ENCODE measurements at regions not wholly inside any gene's neighbourhood (a gene's known extent, or its start where the extent isn't known, plus 50 kb on each side); places are given as distances from the start of the nearest gene placed in this dataset.

GRCh38 chr12:67797753-67798152 is 149.2 kb downstream of the DYRK2 start:
- no peak overlapping the region for H3K4me2 ChIP-seq (ENCODE audit: low read depth, low read length)
- no peaks in the 10 kb centered on the region for H3K4me1 ChIP-seq (ENCODE audit: insufficient read depth, low read length)
- H4K20me1 ChIP-seq (ENCODE audit: insufficient read depth, low read length): no peaks in the 10 kb centered on the region
- no peak for DNase-seq (ENCODE audit: low spot score)
- H2AFZ ChIP-seq (ENCODE audit: low read length): no peak overlapping the region
- POLR2A ChIA-PET: no interaction called here
- in situ Hi-C loops (cut with HindIII; ENCODE audit: extremely low pct_ligation_motif_present, low pct_unique_long_range_greater_than_20kb): no loop called here
- no peaks in the 10 kb centered on the region for H3K27me3 ChIP-seq (ENCODE audit: control insufficient read depth in 1 of 2, insufficient read depth in 2 of 2, low read length in 2 of 2)
- no peaks in the 10 kb centered on the region for H3K9me3 ChIP-seq (ENCODE audit: low read length)
- no peak for ATAC-seq
- intact Hi-C loops (cut with micrococcal nuclease; ENCODE audit: unreplicated experiment): no loop called here
- no peak overlapping the region for H3K4me3 ChIP-seq (replicated peaks in 1 of 3; ENCODE audit: insufficient read depth in 1 of 3, low read depth in 2 of 3, low read length in 3 of 3)
- no peak for FAIRE-seq
- no peaks in the 10 kb centered on the region for H3K79me2 ChIP-seq (ENCODE audit: insufficient read depth, low read length)
- H3K27ac ChIP-seq (ENCODE audit: extremely low read length, insufficient read depth, low read length): no peak overlapping the region
- no TSS peak for BruUV-seq (replicated peaks)
- CTCF ChIA-PET (ENCODE audit: low intra/inter-chr PET ratio, low total read pairs): no interaction called here
- no peaks in the 10 kb centered on the region for H3K36me3 ChIP-seq (replicated peaks in 1 of 2; ENCODE audit: control insufficient read depth in 1 of 2, insufficient read depth in 2 of 2, low read length in 2 of 2)
- H3K9ac ChIP-seq (ENCODE audit: insufficient read depth, low read depth, low read length): no peak overlapping the region
- TF ChIP-seq NR1H2 (CRISPR knock-in tag; IDR thresholded peaks at IDR 0.05; ENCODE audit: borderline replicate concordance, low read depth): no peak
- no peak for TF ChIP-seq ZFP62 (CRISPR knock-in tag; IDR thresholded peaks at IDR 0.05)
- no peak for TF ChIP-seq CREB1 (IDR thresholded peaks at IDR 0.05)
- TF ChIP-seq CREB1 (CRISPR knock-in tag; IDR thresholded peaks at IDR 0.05): no peak
- no peak for TF ChIP-seq ZNF652 (CRISPR knock-in tag; IDR thresholded peaks at IDR 0.05; ENCODE audit: borderline replicate concordance, low read depth)
- TF ChIP-seq ZNF782 (CRISPR knock-in tag; IDR thresholded peaks at IDR 0.05; ENCODE audit: borderline replicate concordance): no peak
- no peak for TF ChIP-seq HCFC1 (IDR thresholded peaks at IDR 0.05; ENCODE audit: low read depth, low read length)
- TF ChIP-seq MBD4 (IDR thresholded peaks at IDR 0.05; ENCODE audit: borderline replicate concordance, low read length): no peak
- no peak for TF ChIP-seq ZNF512B (CRISPR knock-in tag; IDR thresholded peaks at IDR 0.05; ENCODE audit: borderline replicate concordance)
- no peak for TF ChIP-seq ZNF776 (CRISPR knock-in tag; IDR thresholded peaks at IDR 0.05)
- TF ChIP-seq ZNF383 (CRISPR knock-in tag; IDR thresholded peaks at IDR 0.05; ENCODE audit: borderline replicate concordance): no peak
- TF ChIP-seq ZNF407 (CRISPR knock-in tag; IDR thresholded peaks at IDR 0.05; ENCODE audit: not compliant biosample characterization): no peak
- TF ChIP-seq NFE2L2 (IDR thresholded peaks at IDR 0.05; ENCODE audit: low read length): no peak
- TF ChIP-seq LBX2 (CRISPR knock-in tag; IDR thresholded peaks at IDR 0.05; ENCODE audit: borderline replicate concordance): no peak
